HG02885 (cell line): ENCODE measurements at regions not wholly inside any gene's neighbourhood (a gene's known extent, or its start where the extent isn't known, plus 50 kb on each side); places are given as distances from the start of the nearest gene placed in this dataset.
"Not testable (repeated sequence)": the region's sequence is repeated elsewhere in the genome, so short reads cannot be mapped to it uniquely, and the experiment has no call there.

ENCODE experiments used
- ATAC-seq: cut with Tn5 transposase; IDR thresholded peaks from one replicate; pipeline ENCODE4 v1.9.1; 2021; ENCODE audit warnings: mild to moderate bottlenecking; ENCODE audit not compliant: unreplicated experiment, poor library complexity

DNA sequence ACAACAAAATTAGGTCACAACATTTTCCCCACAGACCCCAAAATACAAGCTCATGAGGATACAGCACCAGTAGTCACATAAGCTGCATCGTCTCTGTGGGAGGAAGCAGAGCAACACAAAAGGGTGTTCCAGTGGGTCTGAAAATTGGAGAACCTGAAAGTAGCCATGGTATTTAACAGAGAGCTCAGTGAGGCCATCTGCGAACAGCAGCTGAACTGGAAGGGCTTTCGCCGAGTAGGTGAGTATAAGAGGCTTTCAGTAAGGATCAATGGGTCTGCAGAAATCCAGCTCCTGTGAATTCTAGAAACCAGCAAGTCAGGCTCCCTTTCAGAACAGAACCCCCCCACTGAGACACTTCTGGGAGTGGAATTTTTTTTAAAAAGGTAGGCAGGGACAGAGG lies 120.0 kb upstream of the RREB1 start:
- ATAC-seq, result no peak

DNA sequence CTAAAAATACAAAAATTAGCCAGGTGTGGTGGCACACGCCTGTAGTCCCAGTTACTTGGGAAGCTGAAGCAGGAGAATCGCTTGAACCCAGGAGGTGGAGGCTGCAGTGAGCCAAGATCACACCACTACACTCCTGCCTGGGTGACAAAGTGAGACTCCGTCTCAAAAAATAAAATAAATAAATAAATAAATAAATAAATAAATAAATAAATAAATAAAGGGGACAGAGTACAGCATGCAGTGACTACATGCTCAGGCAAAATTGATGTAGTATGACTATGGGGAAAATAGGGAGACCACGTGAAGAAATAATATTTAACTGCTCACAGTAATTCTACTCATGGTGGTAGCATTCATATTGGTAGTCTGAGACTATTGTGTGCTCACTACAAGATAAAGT lies 117.7 kb upstream of the RREB1 start:
- not testable (repeated sequence) for ATAC-seq

DNA sequence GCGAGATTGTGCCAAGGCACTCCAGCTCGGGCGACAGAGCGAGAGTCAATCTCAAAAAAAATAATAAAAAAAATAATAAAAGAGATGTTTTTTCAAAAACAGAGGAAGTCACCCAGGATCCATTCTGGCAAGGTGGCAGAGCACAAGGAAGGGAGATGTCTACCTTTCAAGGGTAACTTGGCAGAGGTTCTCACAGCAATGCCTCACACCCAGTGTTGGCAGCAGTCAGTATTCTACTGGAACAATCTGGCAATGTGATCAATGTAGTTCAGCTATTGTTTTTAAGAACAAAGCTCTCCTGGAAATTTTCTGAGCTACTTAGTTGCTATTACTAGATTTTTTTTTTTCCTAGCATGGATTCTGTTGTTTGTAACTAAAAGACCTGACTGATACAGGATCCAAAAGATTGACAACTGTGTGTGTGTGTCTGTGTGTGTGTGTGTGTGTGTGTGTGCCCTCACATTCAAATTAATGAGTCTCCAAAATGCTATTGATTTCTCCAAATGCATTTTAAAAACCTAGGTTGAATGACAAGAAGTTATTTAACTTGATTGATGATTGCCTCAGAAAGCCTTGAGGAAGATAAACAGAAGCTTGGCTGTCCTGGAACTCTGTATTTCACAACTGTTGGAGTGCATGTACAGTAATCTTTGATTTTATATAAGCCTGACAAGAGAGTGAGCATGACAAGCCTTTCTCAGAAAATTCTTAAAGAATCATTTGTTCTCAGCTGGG lies 114.1 kb upstream of the RREB1 start:
- ATAC-seq, result no peak

DNA sequence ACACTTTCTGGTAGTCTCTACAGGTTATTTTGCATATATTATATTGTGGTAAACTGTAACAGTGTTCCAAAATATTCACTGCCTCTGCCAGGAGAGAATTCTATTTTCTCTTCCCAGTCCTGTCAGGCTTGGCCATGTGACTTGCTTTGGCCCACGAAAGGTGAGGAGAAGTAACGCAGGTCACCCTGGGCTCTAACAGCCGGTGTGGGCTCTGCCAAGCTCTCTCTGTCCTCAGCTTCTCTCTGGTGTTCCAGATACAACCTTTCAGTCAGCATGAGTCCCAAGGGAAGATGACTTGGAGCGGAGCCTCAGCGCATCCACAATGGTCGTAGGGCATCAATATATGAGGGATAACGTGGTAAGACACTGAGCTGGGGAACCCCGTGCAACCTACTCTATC lies 113.0 kb upstream of the RREB1 start:
- ATAC-seq, result no peak

DNA sequence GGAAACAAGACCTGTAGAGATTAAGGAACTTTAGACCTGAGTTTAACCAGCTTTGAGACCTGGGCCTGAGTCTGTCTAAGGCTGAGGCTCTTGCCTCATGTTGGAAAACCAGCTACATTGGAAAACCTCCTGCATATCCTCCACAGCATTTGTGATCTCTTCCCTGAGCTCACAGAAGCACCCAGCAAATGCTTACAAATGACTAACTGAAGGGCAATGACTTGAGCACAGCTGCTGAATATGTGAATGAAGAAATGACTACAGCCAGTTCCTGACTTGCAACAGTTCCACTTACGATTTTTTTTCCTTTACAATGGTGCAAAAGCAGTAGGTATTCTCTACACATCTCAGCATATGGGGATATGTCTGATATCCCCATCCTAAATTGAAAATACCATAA lies 112.4 kb upstream of the RREB1 start:
- ATAC-seq, result no peak

DNA sequence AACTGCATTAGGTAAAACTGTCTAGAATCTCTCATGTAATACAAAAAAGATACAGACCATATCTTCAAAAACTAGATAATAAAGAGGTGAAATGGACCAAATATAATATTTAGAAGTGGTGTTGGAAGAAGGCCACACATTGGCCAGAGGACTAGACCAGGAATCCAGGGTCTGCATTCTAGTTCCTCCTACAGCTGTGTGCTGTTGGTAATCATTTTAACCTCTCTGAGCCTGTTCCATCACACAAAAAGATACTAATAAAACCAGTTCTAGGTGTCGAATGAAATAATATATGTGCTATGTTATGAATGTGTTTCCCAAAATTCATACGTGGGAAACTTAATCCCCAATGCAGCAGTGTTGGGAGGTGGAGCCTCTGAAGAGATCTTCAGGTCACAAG lies 111.6 kb upstream of the RREB1 start:
- no peak for ATAC-seq

DNA sequence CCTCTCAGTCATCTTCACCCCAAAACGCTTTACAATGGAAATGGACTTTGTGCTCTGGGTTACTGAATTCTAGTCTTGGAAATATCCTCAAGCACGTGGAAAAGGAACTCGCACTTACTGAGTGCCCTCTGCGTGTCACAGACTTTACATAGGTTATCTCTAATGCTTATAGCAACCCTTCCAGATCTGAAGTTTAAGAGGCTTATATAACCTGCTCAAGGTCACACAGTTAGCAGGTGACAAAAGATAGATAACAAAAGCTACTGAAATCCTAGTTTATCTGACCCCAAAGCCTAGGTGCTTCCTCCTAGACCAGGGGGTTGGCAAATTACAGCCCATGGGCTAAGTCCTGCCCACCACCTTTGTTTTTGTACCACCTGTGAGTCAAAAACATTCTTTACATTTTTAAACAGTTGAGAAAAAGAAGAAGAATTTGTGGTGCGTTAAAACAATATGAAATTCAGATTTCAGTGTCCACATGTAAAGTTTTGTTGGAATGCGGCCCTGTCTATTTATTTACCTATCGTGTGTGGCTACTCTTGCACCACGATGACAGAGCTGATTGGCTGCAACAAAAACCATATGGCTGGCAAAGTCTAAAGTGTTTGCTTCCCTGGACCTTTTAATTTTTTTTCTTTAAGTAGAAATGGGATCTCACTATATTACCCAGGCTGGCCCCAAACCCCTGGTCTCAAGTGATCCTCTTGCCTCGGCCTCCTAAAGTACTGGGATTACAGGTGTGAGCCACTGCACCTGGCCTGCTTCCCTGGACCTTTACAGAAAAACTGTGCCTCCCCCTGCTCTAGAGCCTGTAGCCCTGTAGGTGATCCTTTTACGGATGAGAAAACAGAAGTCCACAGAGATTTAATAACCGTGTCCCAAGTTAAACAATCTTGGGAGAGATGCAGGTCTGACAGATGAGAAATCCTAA lies 110.2 kb upstream of the RREB1 start:
- no peak for ATAC-seq

DNA sequence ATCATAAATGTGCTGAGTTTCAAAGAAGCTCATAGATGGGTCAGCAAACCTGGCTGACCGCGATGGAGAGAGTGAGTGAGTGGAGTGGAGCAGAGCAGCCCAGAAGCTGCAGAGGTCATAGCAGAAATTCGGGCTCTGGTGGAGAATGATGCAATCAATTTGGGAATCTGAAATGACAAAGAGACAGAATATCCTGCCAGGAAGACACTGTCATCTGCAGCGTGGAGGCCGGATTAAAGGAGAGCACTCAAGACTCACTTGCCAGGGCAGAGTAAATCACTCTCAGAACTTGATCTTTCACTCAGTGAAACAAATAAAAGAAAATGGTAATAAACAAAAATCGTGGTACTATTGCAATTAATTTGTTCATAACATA lies 109.6 kb upstream of the RREB1 start:
- ATAC-seq, result no peak

DNA sequence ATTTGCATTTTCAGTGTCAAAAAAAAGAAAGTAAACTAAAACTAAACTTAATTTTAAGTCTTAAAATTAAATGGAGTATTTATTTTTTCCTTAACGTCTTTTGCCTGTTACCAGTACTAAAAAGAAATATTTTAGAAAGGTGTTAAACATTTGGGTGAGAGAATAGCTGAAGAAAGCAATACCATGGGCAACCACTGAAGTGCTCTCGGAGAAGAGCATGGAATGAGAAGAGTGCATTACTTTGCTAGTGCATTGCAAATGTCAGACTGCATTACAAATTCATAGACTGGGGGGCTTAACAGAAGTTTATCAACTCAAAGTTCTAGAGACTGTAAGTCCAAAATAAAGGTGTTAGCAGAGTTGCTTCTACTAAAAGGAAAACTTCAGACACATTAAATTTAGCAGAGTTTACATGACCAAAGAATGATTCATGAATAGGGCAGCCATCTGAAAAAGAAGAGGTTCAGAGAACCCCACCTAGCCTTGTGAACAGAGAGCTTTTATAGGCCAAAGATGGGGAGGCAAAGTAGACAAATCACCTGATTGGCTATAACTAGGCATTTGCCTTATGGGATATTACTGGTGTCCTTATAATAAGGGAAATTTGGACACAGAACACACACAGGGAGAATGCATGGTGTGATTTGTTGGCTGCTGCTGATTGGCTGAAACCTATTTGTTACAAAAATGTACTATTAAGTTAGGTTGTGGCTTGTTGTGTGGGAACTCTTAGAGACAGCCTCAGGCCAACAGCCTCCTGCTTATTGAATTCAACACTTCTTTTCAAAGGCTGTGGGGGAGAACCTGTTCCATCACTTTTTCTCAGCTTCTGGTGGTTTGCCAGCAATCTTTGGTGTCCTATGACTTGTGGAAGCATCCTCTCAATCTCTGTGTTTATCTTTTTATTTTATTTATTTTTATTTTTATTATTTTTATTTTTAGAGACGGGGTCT lies 106.7 kb upstream of the RREB1 start:
- no peak for ATAC-seq

DNA sequence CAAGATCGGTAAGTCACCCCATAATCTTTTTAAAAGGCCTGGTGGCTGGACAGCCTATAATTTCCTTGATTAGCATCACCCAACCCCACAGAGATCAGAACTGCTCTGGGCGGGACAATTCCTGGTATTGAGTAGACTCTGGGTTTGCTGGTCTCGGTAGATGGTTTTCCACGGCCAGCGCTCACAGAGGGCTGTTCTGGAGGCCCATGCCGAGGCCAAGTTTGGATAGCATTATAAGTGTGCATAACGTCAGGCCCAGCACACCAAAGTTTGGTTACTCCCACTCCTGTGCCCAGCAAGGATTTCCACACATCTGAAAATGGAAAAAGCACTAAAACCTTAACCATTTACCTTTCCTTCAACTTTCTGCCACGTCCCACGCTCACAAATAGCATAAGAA lies 104.7 kb upstream of the RREB1 start:
- ATAC-seq, result no peak

DNA sequence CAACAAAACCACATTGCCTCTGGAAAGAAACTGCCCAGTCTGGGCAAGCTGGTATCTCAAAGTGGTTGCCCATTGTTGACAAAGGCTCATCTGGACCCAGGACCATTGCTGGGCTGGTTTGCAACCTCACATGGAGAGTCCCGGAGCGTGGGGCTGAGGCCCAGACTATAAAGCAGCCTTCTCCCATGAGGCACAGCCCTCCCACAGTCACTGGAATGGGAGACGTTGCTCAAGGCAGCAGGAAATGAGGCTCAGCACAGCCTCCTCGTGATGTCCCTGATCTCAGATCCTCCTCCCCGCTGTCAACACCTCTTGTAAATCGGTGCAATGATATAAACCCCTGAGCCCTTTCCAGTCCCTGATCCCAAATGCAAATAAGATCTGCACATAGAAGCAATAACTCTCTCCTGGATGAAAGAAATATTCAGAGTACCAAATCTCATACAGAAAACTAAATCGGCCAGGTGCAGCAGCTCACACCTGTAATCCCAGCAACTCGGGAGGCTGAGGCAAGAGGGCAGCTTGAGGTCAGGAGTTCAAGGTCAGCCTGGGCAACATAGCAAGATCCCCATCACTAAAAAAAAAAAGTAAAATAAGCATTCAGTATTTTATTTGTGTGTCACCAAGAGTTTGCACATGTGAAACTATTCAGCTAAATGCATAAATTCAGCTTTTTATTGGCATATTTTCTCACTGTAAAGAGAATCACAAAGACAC lies 103.0 kb upstream of the RREB1 start:
- ATAC-seq, result no peak

DNA sequence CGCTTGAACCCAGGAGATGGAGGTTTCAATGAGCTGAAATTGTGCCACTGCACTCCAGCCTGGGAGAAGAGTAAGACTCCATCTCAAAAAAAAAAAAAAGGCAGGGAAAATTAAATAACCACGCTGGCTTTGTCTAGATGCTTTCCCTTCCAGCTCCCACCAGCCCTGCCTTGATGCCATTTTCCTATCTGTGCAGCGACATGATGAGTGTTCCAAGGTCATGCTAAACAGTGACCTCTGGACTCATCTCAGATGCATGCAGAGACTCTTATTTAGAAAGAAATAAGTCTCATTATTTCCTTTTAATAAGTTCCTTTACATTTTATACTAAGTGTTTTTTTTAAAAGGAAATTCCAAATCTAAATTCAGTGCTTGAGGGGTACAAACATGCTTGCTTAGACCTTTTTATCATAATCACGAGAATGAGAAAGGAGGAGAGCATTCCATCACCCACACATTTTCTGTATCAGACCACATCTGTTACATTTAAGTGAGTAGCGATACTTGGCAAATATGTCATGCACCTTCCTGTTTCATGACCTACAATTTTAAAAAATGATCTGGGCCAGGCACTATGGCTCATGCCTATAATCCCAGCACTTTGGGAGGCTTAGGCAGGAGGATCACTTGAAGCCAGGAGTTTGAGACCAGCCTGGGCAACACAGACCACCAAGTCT lies 101.1 kb upstream of the RREB1 start:
- ATAC-seq, result no peak

DNA sequence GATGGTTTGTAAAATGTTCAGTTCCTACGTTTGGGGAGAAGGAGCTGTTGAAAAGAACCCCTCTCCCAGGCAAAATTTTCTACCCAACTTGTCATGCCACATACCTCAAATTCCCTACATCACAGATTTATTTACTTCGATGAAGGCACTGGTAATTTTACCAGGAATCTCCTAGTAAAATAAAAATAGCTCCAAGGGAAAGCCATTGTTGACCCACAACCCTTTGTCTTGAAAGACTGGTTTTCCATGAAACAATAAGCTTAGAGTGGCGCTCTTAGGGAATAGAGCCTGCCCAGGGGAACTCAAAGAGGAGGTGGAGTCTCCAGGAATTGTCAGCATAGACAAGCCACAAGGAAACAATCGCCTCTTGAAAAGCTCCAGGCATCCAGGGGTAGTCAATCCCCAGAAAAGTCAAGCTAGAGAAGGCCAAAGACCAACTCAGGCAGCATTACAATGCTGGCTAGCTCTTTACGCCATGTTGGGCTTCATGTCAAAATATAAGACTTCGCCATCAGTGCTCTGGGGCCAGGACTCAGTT lies 99.2 kb upstream of the RREB1 start:
- no peak for ATAC-seq

DNA sequence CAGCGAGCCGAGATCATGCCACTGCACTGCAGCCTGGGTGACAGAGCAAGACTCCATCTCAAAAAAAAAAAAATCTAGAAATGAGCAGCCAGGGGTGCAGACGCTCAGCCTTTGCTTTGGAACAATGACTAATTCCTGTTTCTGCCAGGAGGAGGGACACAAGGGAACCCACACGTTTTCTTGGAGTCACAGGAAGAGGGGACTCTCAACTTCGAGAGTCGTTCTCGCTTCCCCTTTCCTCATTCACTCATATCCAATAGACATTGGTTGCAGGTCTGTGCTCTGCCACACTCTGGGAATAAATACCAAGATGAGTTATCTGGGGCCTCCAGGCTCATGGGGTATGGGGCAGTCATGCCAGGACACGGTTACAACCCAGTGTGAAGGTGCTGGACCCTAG lies 91.5 kb upstream of the RREB1 start:
- no peak for ATAC-seq

DNA sequence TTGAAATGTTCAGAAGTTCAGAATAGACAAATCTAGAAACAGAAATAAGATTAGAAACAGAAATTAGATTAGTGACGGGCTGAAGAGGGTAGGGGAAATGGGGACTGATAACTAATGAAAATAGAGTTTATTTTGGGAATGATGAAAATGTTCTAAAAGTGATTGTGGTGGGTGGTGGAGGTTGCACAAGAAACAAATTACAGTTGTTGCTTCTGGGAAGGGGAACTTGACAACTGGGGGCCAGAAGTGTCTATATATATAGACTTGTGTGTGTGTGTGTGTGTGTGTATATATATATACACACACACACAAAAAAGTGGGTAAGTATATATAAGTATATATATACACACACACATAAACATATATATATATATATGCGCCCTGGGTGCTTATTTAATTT lies 86.5 kb upstream of the RREB1 start:
- ATAC-seq, result no peak

DNA sequence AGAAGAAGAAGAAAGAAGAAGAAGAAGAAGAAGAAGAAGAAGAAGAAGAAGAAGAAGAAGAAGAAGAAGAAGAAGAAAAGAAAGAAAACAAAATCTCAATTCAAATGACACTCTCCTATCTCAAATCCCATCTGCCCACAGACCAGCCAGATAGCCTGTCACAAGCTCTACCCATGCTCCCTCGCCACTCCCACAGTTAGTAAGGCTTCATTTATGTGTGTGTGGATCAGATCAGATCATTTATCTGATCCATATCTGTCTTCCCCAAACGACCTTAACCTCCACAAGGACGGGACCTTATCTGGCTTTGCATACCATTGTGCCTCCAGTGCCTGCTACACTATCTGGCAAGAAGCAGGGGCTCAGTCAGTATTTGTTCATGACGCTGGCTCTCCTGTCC lies 81.9 kb upstream of the RREB1 start:
- no peak for ATAC-seq

DNA sequence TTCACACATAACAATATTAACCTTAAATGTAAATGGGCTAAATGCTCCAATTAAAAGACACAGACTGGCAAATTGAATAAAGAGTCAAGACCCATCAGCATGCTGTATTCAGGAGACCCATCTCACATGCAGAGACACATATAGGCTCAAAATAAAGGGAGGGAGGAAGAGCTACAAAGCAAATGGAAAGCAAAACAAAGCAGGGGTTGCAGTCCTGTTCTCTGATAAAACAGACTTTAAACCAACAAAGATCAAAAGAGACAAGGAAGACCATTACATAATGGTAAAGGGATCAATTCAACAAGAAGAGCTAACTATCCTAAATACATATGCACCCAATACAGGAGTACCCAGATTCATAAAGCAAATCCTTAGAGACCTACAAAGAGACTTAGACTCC lies 78.8 kb upstream of the RREB1 start:
- ATAC-seq, result not testable (repeated sequence)

DNA sequence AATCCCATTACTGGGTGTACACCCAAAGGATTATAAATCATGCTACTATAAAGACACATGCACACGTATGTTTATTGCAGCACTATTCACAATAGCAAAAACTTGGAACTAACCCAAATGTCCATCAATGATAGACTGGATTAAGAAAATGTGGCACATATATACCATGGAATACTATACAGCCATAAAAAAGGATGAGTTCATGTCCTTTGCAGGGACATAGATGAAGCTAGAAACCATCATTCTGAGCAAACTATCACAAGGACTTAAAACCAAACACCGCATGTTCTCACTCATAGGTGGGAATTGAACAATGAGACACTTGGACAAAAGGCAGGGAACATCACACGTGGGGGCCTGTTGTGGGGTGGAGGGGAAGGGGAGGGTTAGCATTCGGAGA lies 76.8 kb upstream of the RREB1 start:
- not testable (repeated sequence) for ATAC-seq

DNA sequence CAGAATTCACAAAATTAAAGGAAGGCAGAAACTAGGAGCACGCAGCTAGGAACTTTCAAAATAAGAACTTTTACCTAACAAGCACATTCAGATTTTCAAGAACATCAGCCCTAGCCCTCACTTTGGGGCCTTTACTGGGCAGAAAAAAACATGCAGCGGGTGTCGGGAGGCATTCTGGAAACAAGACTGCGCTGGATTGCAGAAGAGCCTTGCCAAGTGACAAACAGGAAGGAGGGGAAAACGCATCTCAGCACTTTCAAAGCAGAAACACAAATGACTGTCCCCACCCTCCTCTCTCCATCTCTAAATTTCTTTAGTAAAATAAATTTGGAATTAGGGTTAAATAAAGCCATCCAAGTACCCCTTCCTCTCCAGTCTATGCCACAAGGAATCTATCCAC lies 74.6 kb upstream of the RREB1 start:
- no peak for ATAC-seq
